ENCODE measurements at regions not wholly inside any gene's neighbourhood (a gene's known extent, or its start where the extent isn't known, plus 50 kb on each side); places are given as distances from the start of the nearest gene placed in this dataset.
"Not testable (repeated sequence)": the region's sequence is repeated elsewhere in the genome, so short reads cannot be mapped to it uniquely, and the experiment has no call there.

- H3K27me3 Mint-ChIP-seq; H3K27ac Mint-ChIP-seq; H3K4me1 ChIP-seq (ENCODE audit: insufficient read depth, low read length); H3K9me3 Mint-ChIP-seq; CTCF ChIA-PET (ENCODE audit: partially characterized antibody); H3K36me3 Mint-ChIP-seq; H3K27ac ChIP-seq (ENCODE audit: low read depth, low read length); H3K36me3 ChIP-seq (ENCODE audit: insufficient read depth, low read length); H3K9me3 ChIP-seq (ENCODE audit: control insufficient read depth in 1 of 2, low read length in 2 of 2); intact Hi-C loops (cut with micrococcal nuclease); H3K27me3 ChIP-seq (ENCODE audit: insufficient read depth, low read length); DNase-seq; H3K4me3 ChIP-seq (ENCODE audit: low read length in 2 of 2); H3K4me3 Mint-ChIP-seq; POLR2A ChIA-PET (ENCODE audit: partially characterized antibody): not testable (repeated sequence)
- H3K4me1 Mint-ChIP-seq, result peaks cover 0 to 13% (median 2%) of the 10 kb centered on the region in 4 donors
Observed at GRCh38 chr2:65568656-65569440, 136.4 kb upstream of the SPRED2 start.

DNA sequence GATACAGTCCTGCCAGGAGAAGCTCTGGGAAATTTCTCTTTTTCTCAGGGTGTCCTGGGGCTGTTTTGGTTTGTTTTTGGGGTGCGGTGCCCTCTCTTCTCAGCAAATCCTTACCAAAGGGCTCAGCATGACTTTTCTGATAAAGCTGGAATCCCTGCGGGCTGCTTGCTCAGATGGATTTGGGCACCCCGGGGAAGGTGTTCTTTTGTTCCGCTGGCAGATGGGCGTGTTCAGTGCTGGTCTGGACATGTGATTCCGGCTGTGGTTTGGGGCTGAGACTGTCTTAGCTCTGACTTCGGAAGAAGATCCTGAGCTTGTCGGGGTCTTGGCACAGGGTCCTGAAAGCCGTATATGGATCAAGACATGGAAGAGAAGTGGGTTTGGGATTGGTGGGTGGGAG is 134.2 kb upstream of the SPRED2 start:
- Histone ChIP-seq H3K36me3 (ENCODE audit: insufficient read depth, low read length) (no peaks in the 10 kb centered on the region), H3K27ac (ENCODE audit: low read depth, low read length) (no peak overlapping the region), H3K9me3 (ENCODE audit: control insufficient read depth in 1 of 2, low read length in 2 of 2) (no peaks in the 10 kb centered on the region), H3K27me3 (ENCODE audit: insufficient read depth, low read length) (no peaks in the 10 kb centered on the region), H3K4me1 (ENCODE audit: insufficient read depth, low read length) (peaks cover 5% of the 10 kb centered on the region), H3K4me3 (ENCODE audit: low read length in 2 of 2) (no peak overlapping the region)
- Mint-ChIP-seq H3K9me3 (peaks cover 0 to 1% (median 0%) of the 10 kb centered on the region in 8 donors), H3K27ac (no peak overlapping the region), H3K4me1 (peaks cover 0 to 9% (median under 1%) of the 10 kb centered on the region in 4 donors), H3K36me3 (no peaks in the 10 kb centered on the region), H3K27me3 (peaks cover 3 to 5% of the 10 kb centered on the region in 2 donors), H3K4me3 (peak overlapping the region in 4 of 8 donors; percentile 2 to 65 (median 56))
- ChIA-PET POLR2A (ENCODE audit: partially characterized antibody) (no interaction called here), CTCF (ENCODE audit: partially characterized antibody) (interaction anchor here (1.1 to 1.6 kb wide), 3 partner anchors 9 to 302 kb away, joined by 3 to 4 read pairs (median 3); no protein-coding TSS in a partner anchor)
- DNase-seq, result no peak
- intact Hi-C loops (cut with micrococcal nuclease), result no loop called here

DNA sequence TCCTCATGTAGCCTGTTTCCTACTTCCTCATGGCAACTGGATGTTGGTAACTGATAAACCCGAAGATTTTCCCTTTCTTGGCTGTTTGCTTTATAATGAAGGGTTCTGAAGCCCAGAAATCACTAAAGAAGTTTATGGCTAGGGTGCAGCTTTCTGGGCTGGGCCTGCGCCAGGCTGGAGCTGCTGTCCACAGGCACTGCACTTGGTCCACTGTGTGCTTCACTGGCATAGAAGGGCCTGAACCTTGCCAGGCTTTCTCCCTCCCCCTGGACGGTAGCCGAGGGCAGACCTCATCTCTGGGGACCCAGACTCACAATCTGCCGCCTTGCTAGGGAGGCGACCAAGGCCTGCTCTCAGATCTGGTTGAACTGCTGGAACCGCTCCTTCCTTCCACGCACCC is 133.3 kb upstream of the SPRED2 start:
- H3K9me3 Mint-ChIP-seq, result peaks cover 0 to 1% (median 0%) of the 10 kb centered on the region in 8 donors
- H3K27ac Mint-ChIP-seq, result no peak overlapping the region
- CTCF ChIA-PET (ENCODE audit: partially characterized antibody), result no interaction called here
- H3K9me3 ChIP-seq (ENCODE audit: control insufficient read depth in 1 of 2, low read length in 2 of 2), result no peaks in the 10 kb centered on the region
- intact Hi-C loops (cut with micrococcal nuclease), result no loop called here
- H3K4me1 Mint-ChIP-seq, result peaks cover 0 to 9% (median under 1%) of the 10 kb centered on the region in 4 donors
- peaks cover 3 to 5% of the 10 kb centered on the region in 2 donors for H3K27me3 Mint-ChIP-seq
- H3K4me1 ChIP-seq (ENCODE audit: insufficient read depth, low read length), result peaks cover 5% of the 10 kb centered on the region
- POLR2A ChIA-PET (ENCODE audit: partially characterized antibody), result no interaction called here
- no peak overlapping the region for H3K4me3 Mint-ChIP-seq
- H3K27ac ChIP-seq (ENCODE audit: low read depth, low read length), result no peak overlapping the region
- no peaks in the 10 kb centered on the region for H3K36me3 ChIP-seq (ENCODE audit: insufficient read depth, low read length)
- no peak for DNase-seq
- H3K36me3 Mint-ChIP-seq, result no peaks in the 10 kb centered on the region
- H3K4me3 ChIP-seq (ENCODE audit: low read length in 2 of 2), result no peak overlapping the region
- H3K27me3 ChIP-seq (ENCODE audit: insufficient read depth, low read length), result no peaks in the 10 kb centered on the region

GRCh38 chr2:65564299-65564698 is 131.9 kb upstream of the SPRED2 start:
- ChIA-PET CTCF (ENCODE audit: partially characterized antibody) (interaction anchor here (1.2 kb wide), 1 partner anchor 10 kb away, joined by 3 read pairs; no protein-coding TSS in a partner anchor), POLR2A (ENCODE audit: partially characterized antibody) (no interaction called here)
- Histone ChIP-seq H3K9me3 (ENCODE audit: control insufficient read depth in 1 of 2, low read length in 2 of 2) (no peaks in the 10 kb centered on the region), H3K4me1 (ENCODE audit: insufficient read depth, low read length) (peaks cover 5% of the 10 kb centered on the region), H3K4me3 (ENCODE audit: low read length in 2 of 2) (no peak overlapping the region), H3K27ac (ENCODE audit: low read depth, low read length) (no peak overlapping the region), H3K27me3 (ENCODE audit: insufficient read depth, low read length) (no peaks in the 10 kb centered on the region), H3K36me3 (ENCODE audit: insufficient read depth, low read length) (no peaks in the 10 kb centered on the region)
- no peak overlapping the region for H3K27ac Mint-ChIP-seq
- H3K27me3 Mint-ChIP-seq, result peaks cover 3% of the 10 kb centered on the region in 2 donors
- intact Hi-C loops (cut with micrococcal nuclease), result loop anchor here (5.0 kb wide), 1 partner anchor 122 kb away; no protein-coding TSS in a partner anchor
- H3K4me3 Mint-ChIP-seq, result no peak overlapping the region
- DNase-seq, result no peak
- no peaks in the 10 kb centered on the region for H3K36me3 Mint-ChIP-seq
- H3K9me3 Mint-ChIP-seq, result peaks cover 0 to 1% (median 0%) of the 10 kb centered on the region in 8 donors
- peaks cover 0 to 9% (median under 1%) of the 10 kb centered on the region in 4 donors for H3K4me1 Mint-ChIP-seq

GRCh38 chr2:65562890-65563289 is 130.5 kb upstream of the SPRED2 start:
- Histone ChIP-seq H3K4me1 (ENCODE audit: insufficient read depth, low read length) (peaks cover 5% of the 10 kb centered on the region), H3K9me3 (ENCODE audit: control insufficient read depth in 1 of 2, low read length in 2 of 2) (no peaks in the 10 kb centered on the region), H3K27me3 (ENCODE audit: insufficient read depth, low read length) (no peaks in the 10 kb centered on the region), H3K36me3 (ENCODE audit: insufficient read depth, low read length) (no peaks in the 10 kb centered on the region), H3K27ac (ENCODE audit: low read depth, low read length) (no peak overlapping the region), H3K4me3 (ENCODE audit: low read length in 2 of 2) (no peak overlapping the region)
- no peak for DNase-seq
- ChIA-PET POLR2A (ENCODE audit: partially characterized antibody) (no interaction called here), CTCF (ENCODE audit: partially characterized antibody) (no interaction called here)
- H3K27ac Mint-ChIP-seq, result no peak overlapping the region
- no peak overlapping the region for H3K4me3 Mint-ChIP-seq
- peaks cover 0 to 9% (median under 1%) of the 10 kb centered on the region in 4 donors for H3K4me1 Mint-ChIP-seq
- H3K9me3 Mint-ChIP-seq, result peaks cover 0 to 1% (median 0%) of the 10 kb centered on the region in 8 donors
- no peaks in the 10 kb centered on the region for H3K36me3 Mint-ChIP-seq
- H3K27me3 Mint-ChIP-seq, result no peaks in the 10 kb centered on the region
- intact Hi-C loops (cut with micrococcal nuclease), result loop anchor here (5.0 kb wide), 1 partner anchor 121 kb away; no protein-coding TSS in a partner anchor

- no peaks in the 10 kb centered on the region for H3K9me3 ChIP-seq (ENCODE audit: control insufficient read depth in 1 of 2, low read length in 2 of 2)
- H3K4me3 ChIP-seq (ENCODE audit: low read length in 2 of 2), result no peak overlapping the region
- no peaks in the 10 kb centered on the region for H3K9me3 Mint-ChIP-seq
- no peaks in the 10 kb centered on the region for H3K4me1 ChIP-seq (ENCODE audit: insufficient read depth, low read length)
- DNase-seq, result no peak
- H3K36me3 ChIP-seq (ENCODE audit: insufficient read depth, low read length), result no peaks in the 10 kb centered on the region
- H3K27me3 Mint-ChIP-seq, result peaks cover 6% of the 10 kb centered on the region in 2 donors
- POLR2A ChIA-PET (ENCODE audit: partially characterized antibody), result no interaction called here
- no peak overlapping the region for H3K27ac ChIP-seq (ENCODE audit: low read depth, low read length)
- no peak overlapping the region for H3K27ac Mint-ChIP-seq
- no peaks in the 10 kb centered on the region for H3K4me1 Mint-ChIP-seq
- CTCF ChIA-PET (ENCODE audit: partially characterized antibody), result no interaction called here
- no peaks in the 10 kb centered on the region for H3K27me3 ChIP-seq (ENCODE audit: insufficient read depth, low read length)
- no peaks in the 10 kb centered on the region for H3K36me3 Mint-ChIP-seq
- no peak overlapping the region for H3K4me3 Mint-ChIP-seq
- intact Hi-C loops (cut with micrococcal nuclease), result no loop called here
Observed at GRCh38 chr2:65558743-65559142, 126.3 kb upstream of the SPRED2 start.

GRCh38 chr2:65557616-65558573 is 125.5 kb upstream of the SPRED2 start:
- Histone ChIP-seq H3K4me1 (ENCODE audit: insufficient read depth, low read length) (no peaks in the 10 kb centered on the region), H3K27ac (ENCODE audit: low read depth, low read length) (no peak overlapping the region), H3K36me3 (ENCODE audit: insufficient read depth, low read length) (no peaks in the 10 kb centered on the region), H3K4me3 (ENCODE audit: low read length in 2 of 2) (no peak overlapping the region), H3K9me3 (ENCODE audit: control insufficient read depth in 1 of 2, low read length in 2 of 2) (no peaks in the 10 kb centered on the region), H3K27me3 (ENCODE audit: insufficient read depth, low read length) (no peaks in the 10 kb centered on the region)
- DNase-seq, result no peak
- Mint-ChIP-seq H3K4me1 (peaks cover 4 to 5% (median 4%) of the 10 kb centered on the region in 4 donors), H3K27me3 (peaks cover 6% of the 10 kb centered on the region in 2 donors), H3K4me3 (no peak overlapping the region), H3K9me3 (no peaks in the 10 kb centered on the region), H3K27ac (no peak overlapping the region), H3K36me3 (no peaks in the 10 kb centered on the region)
- POLR2A ChIA-PET (ENCODE audit: partially characterized antibody), result no interaction called here
- intact Hi-C loops (cut with micrococcal nuclease), result no loop called here
- CTCF ChIA-PET (ENCODE audit: partially characterized antibody), result interaction anchor here (0.9 to 1.0 kb wide), 2 partner anchors 9 to 13 kb away, joined by 3 read pairs; no protein-coding TSS in a partner anchor

All from CD4-positive, alpha-beta memory T cell (primary cell).